Prostate gland (tissue), 2 donors: ENCODE measurements at regions not wholly inside any gene's neighbourhood (a gene's known extent, or its start where the extent isn't known, plus 50 kb on each side); places are given as distances from the start of the nearest gene placed in this dataset.

Experiments used
- CTCF ChIP-seq, 4 experiments: fragments of 200-600 bp in 2 of 4; fragments of 450-650 bp in 2 of 4; sonication (generic) in 2 of 4; IDR thresholded peaks; 1 replicate in 3 of 4; 2 replicates in 1 of 4; pipeline ENCODE4 v1.5.1; 2016 to 2019; ENCODE audit warnings: antibody characterized with exemption in 4 of 4, mild to moderate bottlenecking in 2 of 4, moderate library complexity in 2 of 4
- POLR2A ChIP-seq: fragments of 450-650 bp; IDR thresholded peaks from one replicate; pipeline ENCODE4 v1.6.1; 2016; ENCODE audit warnings: antibody characterized with exemption, mild to moderate bottlenecking
- POLR2AphosphoS5 ChIP-seq: sonication (generic); formaldehyde crosslinking; IDR thresholded peaks from one replicate; pipeline ENCODE4 v1.6.1; 2017; ENCODE audit warnings: antibody characterized with exemption

- TF ChIP-seq CTCF (IDR thresholded peaks at IDR 0.05) (no peak), POLR2A (no peak), POLR2AphosphoS5 (no peak)
Observed at GRCh38 chr7:28360739-28361138, 51.6 kb upstream of the CREB5 start.
